22Rv1 (cell line): ENCODE measurements at regions not wholly inside any gene's neighbourhood (a gene's known extent, or its start where the extent isn't known, plus 50 kb on each side); places are given as distances from the start of the nearest gene placed in this dataset.

ENCODE experiments used
- H3K27ac ChIP-seq: fragments of 450-650 bp; 2 replicates; pipeline ENCODE4 v1.5.1; 2017
- ZFX ChIP-seq: fragments of 450-650 bp; IDR thresholded peaks from 2 replicates; pipeline ENCODE4 v1.6.1; 2017; ENCODE audit warnings: antibody characterized with exemption, borderline replicate concordance
- TF ChIP-seq, protein P1 (sequence below): fragments of 450-650 bp; IDR thresholded peaks from 2 replicates; pipeline ENCODE4 v1.5.1; 2017; ENCODE audit warnings: mild to moderate bottlenecking

GRCh38 chr16:49096176-49096945, 185.3 kb downstream of the CBLN1 start:
- no peak for TF ChIP-seq ZFX
- TF ChIP-seq, protein P1, sequence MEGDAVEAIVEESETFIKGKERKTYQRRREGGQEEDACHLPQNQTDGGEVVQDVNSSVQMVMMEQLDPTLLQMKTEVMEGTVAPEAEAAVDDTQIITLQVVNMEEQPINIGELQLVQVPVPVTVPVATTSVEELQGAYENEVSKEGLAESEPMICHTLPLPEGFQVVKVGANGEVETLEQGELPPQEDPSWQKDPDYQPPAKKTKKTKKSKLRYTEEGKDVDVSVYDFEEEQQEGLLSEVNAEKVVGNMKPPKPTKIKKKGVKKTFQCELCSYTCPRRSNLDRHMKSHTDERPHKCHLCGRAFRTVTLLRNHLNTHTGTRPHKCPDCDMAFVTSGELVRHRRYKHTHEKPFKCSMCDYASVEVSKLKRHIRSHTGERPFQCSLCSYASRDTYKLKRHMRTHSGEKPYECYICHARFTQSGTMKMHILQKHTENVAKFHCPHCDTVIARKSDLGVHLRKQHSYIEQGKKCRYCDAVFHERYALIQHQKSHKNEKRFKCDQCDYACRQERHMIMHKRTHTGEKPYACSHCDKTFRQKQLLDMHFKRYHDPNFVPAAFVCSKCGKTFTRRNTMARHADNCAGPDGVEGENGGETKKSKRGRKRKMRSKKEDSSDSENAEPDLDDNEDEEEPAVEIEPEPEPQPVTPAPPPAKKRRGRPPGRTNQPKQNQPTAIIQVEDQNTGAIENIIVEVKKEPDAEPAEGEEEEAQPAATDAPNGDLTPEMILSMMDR = no peak
- H3K27ac ChIP-seq = no peak overlapping the region

DNA sequence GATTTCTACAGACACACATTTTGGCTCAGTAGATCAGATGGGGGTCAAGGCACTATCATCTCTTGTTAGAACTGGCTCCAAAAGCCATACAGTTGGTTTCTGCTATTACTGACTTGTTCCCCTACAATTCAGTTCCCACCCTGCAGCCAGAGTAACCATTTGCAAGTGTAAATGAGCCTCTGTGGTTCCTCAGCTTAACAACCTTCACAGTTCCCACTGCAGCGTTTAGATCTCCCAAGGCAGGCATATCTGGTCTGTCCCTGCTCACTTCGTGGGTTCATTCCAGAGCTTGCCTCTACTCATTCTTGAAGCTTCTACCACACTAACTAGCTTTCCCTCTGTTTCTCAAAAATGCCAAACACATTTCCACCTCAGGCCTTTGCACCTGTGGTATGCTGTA, 186.1 kb downstream of the CBLN1 start:
- TF ChIP-seq ZFX = no peak
- TF ChIP-seq, protein P1 = no peak

DNA sequence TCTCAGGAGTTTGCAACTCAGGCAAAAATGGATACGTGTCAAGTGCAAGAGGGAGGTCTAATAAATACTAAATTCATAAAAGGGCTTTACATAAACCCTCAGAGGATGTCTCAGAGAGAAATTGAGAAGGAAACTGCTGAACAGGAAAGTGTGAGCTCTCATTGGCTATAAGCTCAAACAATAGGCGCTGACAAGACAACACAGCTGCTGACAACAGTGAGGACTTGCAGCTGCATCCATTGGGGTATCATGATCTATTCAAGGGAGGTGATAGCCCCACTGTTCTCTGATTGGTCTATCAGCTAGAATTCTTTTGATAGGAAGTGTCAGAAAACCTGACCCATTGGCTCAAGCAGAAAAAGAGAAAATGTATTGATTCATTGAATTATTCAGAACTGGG, 187.2 kb downstream of the CBLN1 start:
- no peak overlapping the region for H3K27ac ChIP-seq
- TF ChIP-seq, protein P1 = no peak
- TF ChIP-seq ZFX = no peak

More for the DNA sequence above, 186.1 kb downstream of the CBLN1 start:
- no peak overlapping the region for H3K27ac ChIP-seq

GRCh38 chr16:49093939-49094338, 187.7 kb downstream of the CBLN1 start:
- TF ChIP-seq, protein P1 = no peak
- no peak for TF ChIP-seq ZFX
- H3K27ac ChIP-seq = no peak overlapping the region

DNA sequence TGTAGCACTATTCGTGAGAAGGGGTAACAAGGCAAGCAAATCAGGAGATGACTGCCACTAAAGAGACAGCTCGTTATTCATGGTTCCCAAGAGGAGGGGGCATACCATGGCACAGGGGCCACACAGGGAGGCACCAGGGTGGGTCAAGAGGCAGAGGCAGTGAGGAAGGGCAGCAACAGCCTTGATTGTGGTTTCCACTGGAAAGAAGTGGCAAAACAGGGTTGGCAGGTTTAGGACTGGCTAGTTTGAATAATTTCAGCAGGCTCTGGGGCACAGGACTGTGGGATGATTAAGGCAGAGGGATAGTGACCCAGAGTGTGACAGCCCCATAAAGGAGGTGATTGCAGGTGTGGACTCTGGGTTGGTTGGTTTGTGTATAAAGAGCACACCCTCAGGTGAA, 188.9 kb downstream of the CBLN1 start:
- H3K27ac ChIP-seq = no peak overlapping the region
- TF ChIP-seq, protein P1 = no peak
- TF ChIP-seq ZFX = no peak

- TF ChIP-seq ZFX = no peak
- TF ChIP-seq, protein P1 = no peak
- no peak overlapping the region for H3K27ac ChIP-seq
Observed at GRCh38 chr16:49089533-49089932, 192.1 kb downstream of the CBLN1 start.

GRCh38 chr16:49089039-49089438, 192.6 kb downstream of the CBLN1 start:
- H3K27ac ChIP-seq = no peak overlapping the region
- TF ChIP-seq, protein P1 = no peak
- TF ChIP-seq ZFX = no peak
